Neuronal stem cell (in vitro differentiated cells): ENCODE measurements at regions not wholly inside any gene's neighbourhood (a gene's known extent, or its start where the extent isn't known, plus 50 kb on each side); places are given as distances from the start of the nearest gene placed in this dataset.
A peak's percentile ranks its signal among the peaks of the same experiment; 100 is the strongest.
"Not testable (repeated sequence)": the region's sequence is repeated elsewhere in the genome, so short reads cannot be mapped to it uniquely, and the experiment has no call there.

Experiments
- DNase-seq: peaks from one replicate; pipeline ENCODE4 v3.0.0-alpha.2; 2013; ENCODE audit warnings: low spot score
- H2AFZ ChIP-seq: one replicate; pipeline ENCODE4 v1.6.1; 2013; ENCODE audit warnings: mild to moderate bottlenecking, low read length, inconsistent platforms
- H2AK5ac ChIP-seq: 2 replicates; pipeline ENCODE4 v1.6.1; 2013; ENCODE audit warnings: low read depth, mild to moderate bottlenecking, inconsistent platforms, low read length, moderate library complexity, mixed read lengths
- H2BK120ac ChIP-seq: 2 replicates; pipeline ENCODE4 v1.6.1; 2013; ENCODE audit warnings: low read depth, mild to moderate bottlenecking, inconsistent platforms, low read length, moderate library complexity, mixed read lengths
- H2BK12ac ChIP-seq: one replicate; pipeline ENCODE4 v1.6.1; 2013; ENCODE audit warnings: low read length, inconsistent platforms
- H2BK15ac ChIP-seq: 2 replicates; pipeline ENCODE4 v1.6.1; 2013; ENCODE audit warnings: mild to moderate bottlenecking, low read length, inconsistent platforms, mixed read lengths
- H2BK5ac ChIP-seq: one replicate; pipeline ENCODE4 v1.6.1; 2013; ENCODE audit warnings: inconsistent platforms, mild to moderate bottlenecking, low read length, moderate library complexity
- H3K14ac ChIP-seq: one replicate; pipeline ENCODE4 v1.6.1; 2013; ENCODE audit warnings: low read length, inconsistent platforms
- H3K18ac ChIP-seq: 2 replicates; pipeline ENCODE4 v1.6.1; 2013; ENCODE audit warnings: low read length, inconsistent platforms
- H3K23ac ChIP-seq: 2 replicates; pipeline ENCODE4 v1.6.1; 2013; ENCODE audit warnings: low read depth, mild to moderate bottlenecking, mixed read lengths, low read length, inconsistent platforms; ENCODE audit not compliant: poor library complexity
- H3K27ac ChIP-seq: replicated peaks from 3 replicates; pipeline ENCODE4 v1.5.1; 2013; ENCODE audit warnings: low read length, inconsistent platforms
- H3K27me3 ChIP-seq, 3 experiments: 2 replicates each; pipeline ENCODE4 v1.6.1; 2013; ENCODE audit warnings: low read length in 3 of 3, mild to moderate bottlenecking in 2 of 3, inconsistent platforms in 1 of 3, low read depth in 1 of 3, mixed read lengths in 1 of 3, moderate library complexity in 1 of 3; ENCODE audit not compliant: control insufficient read depth in 3 of 3, insufficient read depth in 3 of 3
- H3K36me3 ChIP-seq, 2 donors: replicated peaks in 1 of 2; 2 replicates each; pipeline ENCODE4 v1.6.1; 2013; ENCODE audit warnings: low read length in 2 of 2; ENCODE audit not compliant: control insufficient read depth in 2 of 2, insufficient read depth in 2 of 2
- H3K4ac ChIP-seq: 2 replicates; pipeline ENCODE4 v1.6.1; 2013; ENCODE audit warnings: inconsistent platforms, mild to moderate bottlenecking, low read length, moderate library complexity
- H3K4me1 ChIP-seq, 2 donors: 1 replicate in 1 of 2; 2 replicates in 1 of 2; pipeline ENCODE4 v1.6.1; 2013; ENCODE audit warnings: low read length in 2 of 2, low read depth in 1 of 2; ENCODE audit not compliant: control insufficient read depth in 2 of 2, insufficient read depth in 1 of 2
- H3K4me2 ChIP-seq: one replicate; pipeline ENCODE4 v1.6.1; 2013; ENCODE audit warnings: mild to moderate bottlenecking, low read length, inconsistent platforms; ENCODE audit not compliant: insufficient read depth, poor library complexity, severe bottlenecking
- H3K4me3 ChIP-seq, 2 donors: 2 replicates each; pipeline ENCODE4 v1.5.1; 2013; ENCODE audit warnings: low read length in 2 of 2, mild to moderate bottlenecking in 2 of 2, inconsistent platforms in 1 of 2, moderate library complexity in 1 of 2
- H3K79me1 ChIP-seq: one replicate; pipeline ENCODE4 v1.6.1; 2013; ENCODE audit warnings: low read depth, mild to moderate bottlenecking, inconsistent platforms, low read length, moderate library complexity
- H3K9ac ChIP-seq: one replicate; pipeline ENCODE4 v1.6.1; 2013; ENCODE audit warnings: mild to moderate bottlenecking, low read depth, low read length, inconsistent platforms; ENCODE audit not compliant: poor library complexity
- H3K9me3 ChIP-seq, 2 donors: replicated peaks in 1 of 2; 2 replicates each; pipeline versions ENCODE3 to v1.6.1; 2013; ENCODE audit warnings: low read length in 2 of 2, mild to moderate bottlenecking in 2 of 2, inconsistent platforms in 1 of 2, low read depth in 1 of 2, mixed read lengths in 1 of 2, moderate library complexity in 1 of 2; ENCODE audit not compliant: control insufficient read depth in 2 of 2, insufficient read depth in 1 of 2
- H4K8ac ChIP-seq: one replicate; pipeline ENCODE4 v1.6.1; 2013; ENCODE audit warnings: low read depth, mild to moderate bottlenecking, inconsistent platforms, low read length, moderate library complexity
- H4K91ac ChIP-seq: one replicate; pipeline ENCODE4 v1.6.1; 2013; ENCODE audit warnings: low read length, low read depth, mild to moderate bottlenecking, inconsistent platforms; ENCODE audit not compliant: poor library complexity
- WGBS, 2 donors: extraction: QIAGEN DNeasy Blood & Tissue Kit; methylation state at CpG; one replicate each; pipeline ENCODE4 v1.1.7; 2013; ENCODE audit warnings: missing lambda C conversion rate in 2 of 2, mixed read lengths in 1 of 2; ENCODE audit not compliant: insufficient read length in 2 of 2, insufficient replicate concordance in 1 of 2; ENCODE audit errors: extremely low coverage in 2 of 2; 5-methylcytosine and 5-hydroxymethylcytosine counted together

DNA sequence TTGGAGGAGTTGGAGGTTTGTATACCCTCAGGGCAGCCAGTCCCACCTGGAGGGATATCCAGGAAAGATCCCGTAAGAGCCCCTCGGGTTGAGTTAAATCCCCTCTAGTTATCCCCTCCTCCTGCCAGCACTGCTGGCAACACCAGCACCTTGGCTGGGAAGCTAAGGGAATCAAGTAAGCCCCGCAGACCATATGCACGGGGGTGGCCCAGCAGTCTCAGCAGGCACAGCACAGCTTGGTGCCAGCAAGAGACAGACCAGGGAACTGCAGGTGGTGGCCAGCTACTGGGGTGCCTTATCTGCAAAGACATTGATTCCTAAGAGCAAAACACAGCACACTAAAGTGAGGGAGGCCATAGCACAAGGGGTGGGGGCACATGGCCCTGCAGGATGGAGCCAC is 173.8 kb downstream of the GOLGA6L4 start:
- not testable (repeated sequence) for H3K36me3 ChIP-seq, DNase-seq, H3K4me3 ChIP-seq, H3K27me3 ChIP-seq, H3K9me3 ChIP-seq, H3K79me1 ChIP-seq, H4K8ac ChIP-seq, H3K9ac ChIP-seq, H2AK5ac ChIP-seq, H3K4me1 ChIP-seq, H3K14ac ChIP-seq, H2BK5ac ChIP-seq, H2BK15ac ChIP-seq, H3K4me2 ChIP-seq, H3K27ac ChIP-seq, H2AFZ ChIP-seq, H4K91ac ChIP-seq, H2BK120ac ChIP-seq, H3K23ac ChIP-seq, H2BK12ac ChIP-seq, H3K18ac ChIP-seq, H3K4ac ChIP-seq
- WGBS, 2 donors: no CpG with 5 or more reads among the region's 4 CpGs

DNA sequence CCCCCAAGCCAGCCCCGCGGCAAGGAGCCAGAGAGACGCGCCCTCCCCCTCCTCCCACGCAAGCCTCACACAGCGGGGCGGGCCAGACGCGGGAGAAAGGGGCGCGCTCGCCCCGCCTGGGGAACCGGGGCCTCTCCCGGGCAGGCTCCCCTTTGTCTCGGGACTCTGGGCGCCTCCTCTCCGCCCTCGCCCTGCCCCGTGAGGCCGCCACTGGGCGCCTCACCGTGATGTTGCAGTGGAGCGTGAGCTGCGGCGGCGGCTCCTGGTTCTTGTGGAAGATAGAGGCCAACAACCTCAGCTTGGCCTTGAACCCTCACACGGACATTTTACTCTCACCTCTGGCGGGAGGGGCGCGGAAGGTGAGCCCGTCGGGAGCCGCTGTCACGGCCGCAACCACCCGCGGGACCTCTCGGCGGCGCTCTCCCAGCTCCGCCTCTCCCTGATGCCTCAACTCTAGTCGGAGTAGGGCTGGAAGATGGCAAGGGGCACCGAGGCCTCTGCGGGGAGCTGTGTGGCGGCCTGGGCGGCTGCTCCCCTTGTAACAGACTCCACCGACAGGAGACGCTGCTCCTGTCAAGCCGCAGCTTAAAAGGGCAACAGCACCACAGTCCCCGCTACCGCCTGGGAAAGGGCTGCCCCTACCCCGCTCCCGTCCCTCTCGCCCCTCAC is 179.2 kb upstream of the ZSCAN2 start:
- H2BK5ac ChIP-seq, H2BK15ac ChIP-seq, H3K4me3 ChIP-seq, H2AK5ac ChIP-seq, H4K8ac ChIP-seq, H3K27me3 ChIP-seq, H3K18ac ChIP-seq, H3K9ac ChIP-seq, H2BK120ac ChIP-seq, H3K79me1 ChIP-seq, H3K4ac ChIP-seq, H3K4me1 ChIP-seq, H3K9me3 ChIP-seq, H2BK12ac ChIP-seq, H4K91ac ChIP-seq, H3K14ac ChIP-seq, DNase-seq, H3K23ac ChIP-seq, H3K36me3 ChIP-seq, H3K27ac ChIP-seq: not testable (repeated sequence)
- Histone ChIP-seq H2AFZ (peak overlapping the region; percentile 53), H3K4me2 (peak overlapping the region; percentile 45)
- WGBS, 2 donors: no CpG with 5 or more reads among the region's 55 CpGs

GRCh38 chr15:84425327-84425726 is 175.5 kb upstream of the ZSCAN2 start:
- H3K4me3 ChIP-seq, H3K27me3 ChIP-seq, DNase-seq, H2AFZ ChIP-seq, H3K9me3 ChIP-seq, H2BK15ac ChIP-seq, H3K9ac ChIP-seq, H2AK5ac ChIP-seq, H3K79me1 ChIP-seq, H3K36me3 ChIP-seq, H4K91ac ChIP-seq, H3K4me2 ChIP-seq, H3K23ac ChIP-seq, H3K14ac ChIP-seq, H3K4me1 ChIP-seq, H3K27ac ChIP-seq, H3K18ac ChIP-seq, H2BK12ac ChIP-seq, H4K8ac ChIP-seq, H2BK120ac ChIP-seq, H2BK5ac ChIP-seq, H3K4ac ChIP-seq: not testable (repeated sequence)
- no CpG with 5 or more reads among the region's 7 CpGs for WGBS, 2 donors

- not testable (repeated sequence) for H3K14ac ChIP-seq, H2BK12ac ChIP-seq, H2BK15ac ChIP-seq, H2BK5ac ChIP-seq, H3K18ac ChIP-seq, H2BK120ac ChIP-seq, H3K79me1 ChIP-seq, H2AFZ ChIP-seq, H3K9me3 ChIP-seq, H3K9ac ChIP-seq, H3K27me3 ChIP-seq, H3K4me1 ChIP-seq, H4K8ac ChIP-seq, H3K4ac ChIP-seq, H3K4me3 ChIP-seq, DNase-seq, H2AK5ac ChIP-seq, H4K91ac ChIP-seq, H3K27ac ChIP-seq, H3K23ac ChIP-seq, H3K4me2 ChIP-seq, H3K36me3 ChIP-seq
- WGBS, 2 donors: no CpG with 5 or more reads among the region's 26 CpGs
These were observed 127.4 kb upstream of the ZSCAN2 start for GRCh38 chr15:84473305-84473877.
